Activated T-cell treated with anti-CD3 and anti-CD28 coated beads, Interleukin-2, amount 50 U/mL, for 4 hours (primary cell): ENCODE measurements at regions not wholly inside any gene's neighbourhood (a gene's known extent, or its start where the extent isn't known, plus 50 kb on each side); places are given as distances from the start of the nearest gene placed in this dataset.
"Not testable (repeated sequence)": the region's sequence is repeated elsewhere in the genome, so short reads cannot be mapped to it uniquely, and the experiment has no call there.

ENCODE experiments used
- ATAC-seq, 2 donors: fragments of 200-7000 bp; cut with Tn5 transposase; one replicate each; pipeline ENCODE4 v1.10.0; 2021
- DNase-seq: peaks from one replicate; pipeline ENCODE4 v3.0.0-alpha.2; 2020
- H3K27me3 Mint-ChIP-seq: one replicate; pipeline ENCODE4 v1.8.0; 2021; ENCODE audit warnings: low read depth, mixed read lengths
- H3K36me3 Mint-ChIP-seq: one replicate; pipeline ENCODE4 v1.8.0; 2022; ENCODE audit warnings: mixed read lengths; ENCODE audit not compliant: insufficient read depth
- H3K4me1 Mint-ChIP-seq: one replicate; pipeline ENCODE4 v1.8.0; 2021; ENCODE audit warnings: low read depth, mixed read lengths
- H3K4me3 Mint-ChIP-seq: one replicate; pipeline ENCODE4 v1.8.0; 2021; ENCODE audit warnings: mild to moderate bottlenecking, moderate library complexity, mixed read lengths
- H3K9me3 Mint-ChIP-seq: one replicate; pipeline ENCODE4 v1.8.0; 2021; ENCODE audit warnings: mixed read lengths

GRCh38 chr7:153954477-153954876, 97.7 kb upstream of the DPP6 start:
- Mint-ChIP-seq H3K4me1 (no peaks in the 10 kb centered on the region), H3K36me3 (no peaks in the 10 kb centered on the region), H3K9me3 (no peaks in the 10 kb centered on the region), H3K27me3 (no peaks in the 10 kb centered on the region), H3K4me3 (no peak overlapping the region)
- DNase-seq (no peak), ATAC-seq (no peak)

GRCh38 chr7:153957677-153958076, 94.5 kb upstream of the DPP6 start:
- not testable (repeated sequence) for H3K4me3 Mint-ChIP-seq, ATAC-seq

DNA sequence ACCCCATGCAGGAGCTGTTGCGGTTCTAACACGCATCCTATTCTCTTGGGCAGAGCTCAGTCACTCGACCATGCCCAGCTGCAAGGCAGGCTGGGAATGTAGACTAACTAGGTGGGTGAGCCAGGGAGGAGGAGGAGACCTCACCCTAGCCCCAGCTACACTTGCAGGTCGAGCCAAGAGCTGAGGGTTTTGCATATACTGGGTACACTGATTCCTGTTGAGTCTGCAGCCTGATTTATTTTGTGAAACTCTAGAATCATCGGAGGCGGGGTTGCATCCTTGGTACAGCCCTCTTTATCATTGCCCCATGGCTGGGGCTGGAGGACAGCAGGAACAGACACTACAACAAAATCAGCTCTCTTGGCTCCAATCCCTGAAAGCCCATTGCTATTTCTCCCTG, 93.8 kb upstream of the DPP6 start:
- ATAC-seq, H3K4me3 Mint-ChIP-seq, H3K4me1 Mint-ChIP-seq, DNase-seq, H3K27me3 Mint-ChIP-seq, H3K36me3 Mint-ChIP-seq, H3K9me3 Mint-ChIP-seq: not testable (repeated sequence)

More at GRCh38 chr7:153957677-153958076, 94.5 kb upstream of the DPP6 start:
- H3K4me1 Mint-ChIP-seq, DNase-seq, H3K9me3 Mint-ChIP-seq, H3K27me3 Mint-ChIP-seq, H3K36me3 Mint-ChIP-seq: not testable (repeated sequence)

- not testable (repeated sequence) for H3K36me3 Mint-ChIP-seq, ATAC-seq, DNase-seq, H3K4me1 Mint-ChIP-seq, H3K9me3 Mint-ChIP-seq, H3K27me3 Mint-ChIP-seq, H3K4me3 Mint-ChIP-seq
Observed at GRCh38 chr7:153958789-153959188, 93.4 kb upstream of the DPP6 start.

DNA sequence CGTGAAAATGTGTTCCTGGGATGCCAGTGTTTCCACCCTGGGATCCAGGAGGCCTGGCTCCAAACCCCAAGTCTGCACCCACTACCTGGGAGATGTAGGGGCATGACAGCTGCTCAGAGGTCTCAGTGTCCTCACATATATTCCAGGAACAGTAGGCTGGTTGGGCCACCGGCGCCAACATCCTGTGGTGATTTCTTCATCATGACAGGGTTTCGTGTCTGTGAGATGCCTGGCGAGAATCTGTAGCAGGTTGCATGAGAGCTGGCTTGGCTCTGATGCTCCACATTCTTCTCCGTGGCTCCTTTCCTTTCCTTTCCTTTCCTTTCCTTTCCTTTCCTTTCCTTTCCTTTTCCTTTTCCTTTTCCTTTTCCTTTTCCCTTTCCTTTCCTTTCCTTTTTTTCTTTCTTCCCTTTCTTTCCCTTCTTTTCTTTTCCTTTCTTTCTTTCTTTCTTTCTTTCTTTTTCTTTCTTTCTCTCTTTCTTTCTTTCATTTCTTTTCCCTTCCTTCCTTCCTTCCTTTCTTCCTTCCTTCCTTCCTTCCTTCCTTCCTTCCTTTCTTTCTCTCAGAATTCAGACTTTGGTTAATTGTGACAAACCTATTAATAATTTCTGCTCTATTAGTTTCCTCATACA, 87.6 kb upstream of the DPP6 start:
- H3K27me3 Mint-ChIP-seq, ATAC-seq, H3K9me3 Mint-ChIP-seq, DNase-seq, H3K36me3 Mint-ChIP-seq, H3K4me3 Mint-ChIP-seq, H3K4me1 Mint-ChIP-seq: not testable (repeated sequence)

DNA sequence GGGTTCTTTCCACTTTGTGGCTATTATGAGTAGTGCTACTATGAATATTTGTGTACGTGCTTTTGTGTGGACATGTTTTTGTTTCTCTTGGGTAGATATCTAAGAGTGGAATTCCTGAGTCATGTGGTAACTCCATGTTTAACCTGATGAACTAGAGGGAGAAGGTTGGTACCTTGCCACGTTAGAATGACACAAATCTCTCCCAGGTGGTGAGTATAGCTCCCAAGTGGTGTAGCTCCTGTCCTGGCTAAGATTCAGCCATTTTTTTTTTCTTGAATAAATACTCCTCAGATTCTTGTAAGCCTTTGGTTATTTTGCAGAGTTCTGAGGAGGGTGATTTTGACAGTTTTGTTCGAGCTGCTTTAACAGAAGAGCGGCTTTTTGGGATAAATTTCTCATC, 83.2 kb upstream of the DPP6 start:
- H3K4me1 Mint-ChIP-seq, H3K36me3 Mint-ChIP-seq, ATAC-seq, H3K27me3 Mint-ChIP-seq, DNase-seq, H3K4me3 Mint-ChIP-seq, H3K9me3 Mint-ChIP-seq: not testable (repeated sequence)

GRCh38 chr7:153974603-153975002, 77.6 kb upstream of the DPP6 start:
- not testable (repeated sequence) for H3K4me3 Mint-ChIP-seq, H3K4me1 Mint-ChIP-seq, DNase-seq, H3K36me3 Mint-ChIP-seq, H3K9me3 Mint-ChIP-seq, ATAC-seq, H3K27me3 Mint-ChIP-seq

DNA sequence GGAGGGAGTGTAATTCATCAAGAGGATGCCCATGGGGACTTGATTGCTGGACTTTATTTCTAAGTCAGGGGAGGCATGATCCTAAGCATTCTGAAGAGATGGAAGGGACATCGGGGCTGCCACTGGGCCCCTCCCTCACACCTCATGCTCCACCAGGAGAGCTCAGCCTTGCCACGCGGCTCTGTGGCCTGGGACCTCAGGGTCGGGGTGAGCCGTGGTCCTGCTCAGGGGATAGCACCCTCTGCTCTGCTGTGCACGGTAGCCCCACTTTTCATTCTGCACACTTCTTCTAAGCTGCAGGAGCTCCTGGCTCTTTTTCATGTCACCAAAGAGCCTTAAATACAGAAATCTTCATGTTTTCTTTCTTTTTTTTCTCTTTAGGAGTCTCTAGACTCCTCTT, 75.5 kb upstream of the DPP6 start:
- ATAC-seq, DNase-seq, H3K4me3 Mint-ChIP-seq, H3K4me1 Mint-ChIP-seq, H3K9me3 Mint-ChIP-seq, H3K36me3 Mint-ChIP-seq, H3K27me3 Mint-ChIP-seq: not testable (repeated sequence)

GRCh38 chr7:153983186-153983585, 69.0 kb upstream of the DPP6 start:
- not testable (repeated sequence) for ATAC-seq, H3K9me3 Mint-ChIP-seq, DNase-seq, H3K36me3 Mint-ChIP-seq, H3K4me1 Mint-ChIP-seq, H3K27me3 Mint-ChIP-seq, H3K4me3 Mint-ChIP-seq

- not testable (repeated sequence) for DNase-seq, H3K9me3 Mint-ChIP-seq, H3K27me3 Mint-ChIP-seq, H3K4me3 Mint-ChIP-seq, H3K4me1 Mint-ChIP-seq, H3K36me3 Mint-ChIP-seq, ATAC-seq
Observed at GRCh38 chr7:153989066-153989627, 63.1 kb upstream of the DPP6 start.

DNA sequence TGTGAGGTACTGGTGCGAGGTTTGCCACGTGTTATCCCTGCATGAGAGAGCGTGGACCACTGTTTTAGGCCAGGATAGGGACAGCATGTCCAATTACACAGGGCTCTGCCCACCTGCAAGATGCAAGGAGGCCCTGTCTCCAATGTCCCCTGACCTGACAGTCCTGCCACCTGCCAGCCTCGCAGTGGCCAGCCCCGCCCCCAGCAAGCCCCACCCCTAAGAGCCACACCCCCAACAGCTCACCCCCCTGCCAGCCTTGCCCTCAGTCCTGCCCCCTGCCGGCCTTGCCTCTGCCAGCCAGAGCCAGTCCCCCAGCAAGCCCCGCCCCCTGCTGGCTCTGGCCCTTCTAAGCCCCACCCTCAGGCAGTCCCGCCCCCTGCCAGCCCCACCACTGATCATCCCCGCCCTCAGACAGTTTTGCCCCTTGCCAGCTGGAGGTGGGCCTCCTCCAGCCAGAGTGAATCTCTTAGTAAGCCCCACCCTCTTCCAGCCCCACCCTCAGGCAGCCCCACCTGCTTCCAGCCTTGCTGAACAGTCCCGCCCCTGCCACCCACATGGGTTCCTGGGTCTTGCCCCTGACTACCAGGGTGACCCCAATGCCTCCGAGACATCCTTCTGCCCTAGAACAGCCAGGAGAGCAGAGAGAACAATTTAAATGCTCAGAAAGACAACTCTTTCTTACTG, 62.3 kb upstream of the DPP6 start:
- H3K4me1 Mint-ChIP-seq, H3K36me3 Mint-ChIP-seq, H3K4me3 Mint-ChIP-seq, H3K9me3 Mint-ChIP-seq, DNase-seq, H3K27me3 Mint-ChIP-seq: not testable (repeated sequence)
- ATAC-seq = peak in 1 of 2 donors; percentile 52

DNA sequence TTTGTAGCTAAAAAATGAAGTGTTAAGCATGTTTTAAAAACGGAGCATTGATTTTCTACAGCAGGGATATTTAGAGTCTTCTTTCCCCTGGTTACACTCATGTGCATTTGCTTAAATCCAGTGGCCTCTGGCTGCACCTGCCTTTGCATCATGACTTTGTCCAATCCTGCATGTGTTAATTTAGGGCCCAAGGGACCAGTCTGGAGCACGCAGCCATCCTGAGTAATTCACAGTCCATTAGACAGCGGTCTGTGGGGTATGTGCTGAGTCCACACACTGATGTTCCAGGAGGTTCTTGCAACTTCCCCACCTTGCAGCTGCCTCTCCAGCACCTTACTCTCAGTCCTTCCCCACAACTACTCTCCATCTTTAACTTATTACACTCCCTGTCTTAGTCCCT, 60.7 kb upstream of the DPP6 start:
- H3K4me1 Mint-ChIP-seq, H3K36me3 Mint-ChIP-seq, H3K9me3 Mint-ChIP-seq, DNase-seq, H3K4me3 Mint-ChIP-seq, H3K27me3 Mint-ChIP-seq, ATAC-seq: not testable (repeated sequence)

DNA sequence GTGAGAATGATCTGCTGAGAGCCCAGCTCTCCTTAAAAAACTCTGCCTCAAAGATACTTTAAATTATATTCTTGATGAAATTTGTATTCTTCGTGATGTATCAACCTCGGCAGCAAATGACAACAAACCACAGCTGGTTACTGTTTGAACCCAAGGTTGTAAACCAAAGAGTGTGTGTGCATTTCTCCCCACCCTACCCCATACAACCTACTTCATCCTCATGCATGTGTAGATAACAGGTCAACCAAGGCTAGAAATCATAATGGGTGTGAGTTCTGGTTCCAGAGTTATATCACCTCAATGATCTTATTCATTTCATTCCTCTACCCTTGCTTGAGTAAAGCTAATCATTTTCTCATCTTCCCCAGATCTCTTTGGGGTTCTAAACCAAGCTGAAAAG, 58.8 kb upstream of the DPP6 start:
- not testable (repeated sequence) for H3K9me3 Mint-ChIP-seq, DNase-seq, H3K4me1 Mint-ChIP-seq, H3K36me3 Mint-ChIP-seq, ATAC-seq, H3K27me3 Mint-ChIP-seq, H3K4me3 Mint-ChIP-seq

GRCh38 chr7:153998896-153999295, 53.3 kb upstream of the DPP6 start:
- H3K36me3 Mint-ChIP-seq, H3K27me3 Mint-ChIP-seq, H3K4me1 Mint-ChIP-seq, H3K9me3 Mint-ChIP-seq, H3K4me3 Mint-ChIP-seq, ATAC-seq, DNase-seq: not testable (repeated sequence)
